KMS-11 (cell line): ENCODE measurements at regions not wholly inside any gene's neighbourhood (a gene's known extent, or its start where the extent isn't known, plus 50 kb on each side); places are given as distances from the start of the nearest gene placed in this dataset.

Source experiments
- H2AFZ ChIP-seq: fragments of 200-600 bp; sonication (generic); 2 replicates; pipeline ENCODE4 v1.6.1; 2016; ENCODE audit warnings: antibody characterized with exemption, mixed run types, low read depth
- H3K27ac ChIP-seq: fragments of 200-600 bp; sonication (generic); 2 replicates; pipeline ENCODE4 v1.6.1; 2016; ENCODE audit warnings: mild to moderate bottlenecking, mixed run types
- H3K27me3 ChIP-seq: fragments of 200-600 bp; sonication (generic); 2 replicates; pipeline ENCODE4 v1.6.1; 2017; ENCODE audit warnings: mild to moderate bottlenecking, low read depth, mixed run types, moderate library complexity; ENCODE audit not compliant: insufficient read depth
- H3K36me3 ChIP-seq: fragments of 200-600 bp; sonication (generic); 2 replicates; pipeline ENCODE4 v1.6.1; 2017; ENCODE audit warnings: mild to moderate bottlenecking, mixed run types; ENCODE audit not compliant: insufficient read depth
- H3K4me1 ChIP-seq: fragments of 200-600 bp; sonication (generic); 2 replicates; pipeline ENCODE4 v1.6.1; 2016; ENCODE audit warnings: mild to moderate bottlenecking, low read depth, mixed run types; ENCODE audit not compliant: poor library complexity, severe bottlenecking
- H3K4me2 ChIP-seq: fragments of 200-600 bp; sonication (generic); 2 replicates; pipeline ENCODE4 v1.7.0; 2016; ENCODE audit warnings: mild to moderate bottlenecking, mixed run types
- H3K4me3 ChIP-seq: fragments of 200-600 bp; sonication (generic); IDR thresholded peaks from 2 replicates; pipeline ENCODE4 v1.6.1; 2017; ENCODE audit warnings: low read depth, low read length, mixed read lengths; ENCODE audit not compliant: insufficient read depth
- H3K79me2 ChIP-seq: fragments of 200-600 bp; sonication (generic); 2 replicates; pipeline ENCODE4 v1.6.1; 2016; ENCODE audit warnings: low read depth, mixed run types; ENCODE audit not compliant: insufficient read depth
- H3K9ac ChIP-seq: fragments of 200-600 bp; sonication (generic); 2 replicates; pipeline ENCODE4 v1.6.1; 2016; ENCODE audit warnings: mild to moderate bottlenecking, mixed run types
- H4K20me1 ChIP-seq: fragments of 200-600 bp; sonication (generic); 2 replicates; pipeline ENCODE4 v1.6.1; 2016; ENCODE audit warnings: mild to moderate bottlenecking, mixed run types; ENCODE audit not compliant: insufficient read depth
- TF ChIP-seq, protein P1 (sequence below): fragments of 200-600 bp; sonication (generic); conservative IDR thresholded peaks from 2 replicates; pipeline ENCODE4 v1.6.1; 2017; ENCODE audit warnings: low read depth, mild to moderate bottlenecking, antibody characterized with exemption, low read length, moderate library complexity, mixed read lengths

DNA sequence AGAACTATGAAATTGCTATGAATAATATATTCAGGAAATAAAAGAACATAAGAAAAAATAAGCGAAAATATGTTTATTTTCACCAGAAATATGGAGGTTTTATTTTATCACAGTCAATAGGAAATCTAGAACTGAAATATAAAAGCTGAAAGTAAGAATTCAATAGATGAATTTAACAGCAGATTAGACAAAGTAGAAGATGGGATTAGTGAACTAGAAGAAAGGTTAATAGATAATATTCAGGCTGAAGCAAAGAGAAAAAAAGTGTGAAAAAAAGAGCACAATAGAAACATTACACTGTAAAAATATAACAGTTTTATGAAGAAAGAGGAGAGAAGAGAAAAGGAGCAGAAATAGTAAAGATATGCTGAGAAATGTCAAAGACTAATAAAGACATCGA lies 1152.1 kb downstream of the FAT4 start:
- H3K27ac ChIP-seq = no peak overlapping the region
- TF ChIP-seq, protein P1, sequence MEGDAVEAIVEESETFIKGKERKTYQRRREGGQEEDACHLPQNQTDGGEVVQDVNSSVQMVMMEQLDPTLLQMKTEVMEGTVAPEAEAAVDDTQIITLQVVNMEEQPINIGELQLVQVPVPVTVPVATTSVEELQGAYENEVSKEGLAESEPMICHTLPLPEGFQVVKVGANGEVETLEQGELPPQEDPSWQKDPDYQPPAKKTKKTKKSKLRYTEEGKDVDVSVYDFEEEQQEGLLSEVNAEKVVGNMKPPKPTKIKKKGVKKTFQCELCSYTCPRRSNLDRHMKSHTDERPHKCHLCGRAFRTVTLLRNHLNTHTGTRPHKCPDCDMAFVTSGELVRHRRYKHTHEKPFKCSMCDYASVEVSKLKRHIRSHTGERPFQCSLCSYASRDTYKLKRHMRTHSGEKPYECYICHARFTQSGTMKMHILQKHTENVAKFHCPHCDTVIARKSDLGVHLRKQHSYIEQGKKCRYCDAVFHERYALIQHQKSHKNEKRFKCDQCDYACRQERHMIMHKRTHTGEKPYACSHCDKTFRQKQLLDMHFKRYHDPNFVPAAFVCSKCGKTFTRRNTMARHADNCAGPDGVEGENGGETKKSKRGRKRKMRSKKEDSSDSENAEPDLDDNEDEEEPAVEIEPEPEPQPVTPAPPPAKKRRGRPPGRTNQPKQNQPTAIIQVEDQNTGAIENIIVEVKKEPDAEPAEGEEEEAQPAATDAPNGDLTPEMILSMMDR = no peak
- no peaks in the 10 kb centered on the region; the same call in 1 of the 2 replicates for H4K20me1 ChIP-seq
- H3K4me2 ChIP-seq = no peak overlapping the region
- H3K79me2 ChIP-seq = no peaks in the 10 kb centered on the region
- no peak overlapping the region for H2AFZ ChIP-seq
- no peaks in the 10 kb centered on the region for H3K36me3 ChIP-seq
- no peaks in the 10 kb centered on the region for H3K4me1 ChIP-seq
- H3K4me3 ChIP-seq = no peak overlapping the region
- no peaks in the 10 kb centered on the region for H3K27me3 ChIP-seq
- no peak overlapping the region for H3K9ac ChIP-seq

DNA sequence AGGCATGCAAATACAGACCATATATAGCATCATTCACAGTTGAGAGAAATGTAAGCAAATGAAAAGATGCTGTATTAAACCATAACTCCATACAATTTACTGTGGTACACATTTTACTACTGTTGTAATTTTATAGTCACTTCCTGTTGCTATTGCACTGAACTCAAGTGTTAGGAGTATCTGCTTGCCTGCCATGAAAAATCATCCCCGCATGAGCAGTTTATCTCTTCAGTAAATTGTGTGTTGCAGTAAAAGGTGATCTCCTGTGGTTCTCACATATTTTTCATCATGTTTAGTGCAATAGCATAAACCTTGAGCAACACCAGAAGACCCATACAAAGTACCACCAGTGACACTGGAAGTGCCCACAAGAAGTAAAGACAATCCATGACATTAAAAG lies 1153.4 kb downstream of the FAT4 start:
- H3K4me1 ChIP-seq = no peaks in the 10 kb centered on the region
- TF ChIP-seq, protein P1 = no peak
- no peaks in the 10 kb centered on the region for H3K27me3 ChIP-seq
- H3K9ac ChIP-seq = no peak overlapping the region
- H3K4me2 ChIP-seq = no peak overlapping the region
- H3K4me3 ChIP-seq = no peak overlapping the region
- H3K79me2 ChIP-seq = no peaks in the 10 kb centered on the region
- H4K20me1 ChIP-seq = no peaks in the 10 kb centered on the region; the same call in 1 of the 2 replicates
- no peak overlapping the region for H3K27ac ChIP-seq
- no peaks in the 10 kb centered on the region for H3K36me3 ChIP-seq
- no peak overlapping the region for H2AFZ ChIP-seq

DNA sequence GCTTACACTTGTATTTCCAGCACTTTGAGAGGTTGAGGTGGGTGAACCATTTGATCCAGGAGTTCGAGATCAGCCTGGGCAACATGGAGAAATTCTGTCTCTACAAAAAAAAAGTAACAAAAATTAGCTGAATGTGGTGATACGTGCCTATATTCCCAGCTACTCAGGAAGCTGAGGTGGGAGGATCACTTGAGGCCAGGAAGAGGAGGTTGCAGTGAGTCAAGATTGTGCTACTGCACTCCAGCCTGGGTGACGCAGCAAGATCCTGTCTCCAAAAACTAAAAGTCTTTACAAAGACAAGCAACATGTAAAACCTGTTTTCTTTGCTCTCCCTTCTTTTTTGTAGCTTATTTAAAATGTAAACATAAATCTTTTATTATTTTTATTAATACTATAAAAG lies 1156.1 kb downstream of the FAT4 start:
- Histone ChIP-seq H3K4me1 (no peaks in the 10 kb centered on the region), H4K20me1 (no peaks in the 10 kb centered on the region; the same call in 1 of the 2 replicates), H3K36me3 (no peaks in the 10 kb centered on the region), H2AFZ (no peak overlapping the region), H3K4me2 (no peak overlapping the region), H3K4me3 (no peak overlapping the region), H3K27ac (no peak overlapping the region), H3K79me2 (no peaks in the 10 kb centered on the region), H3K27me3 (no peaks in the 10 kb centered on the region), H3K9ac (no peak overlapping the region)
- TF ChIP-seq, protein P1 = no peak

DNA sequence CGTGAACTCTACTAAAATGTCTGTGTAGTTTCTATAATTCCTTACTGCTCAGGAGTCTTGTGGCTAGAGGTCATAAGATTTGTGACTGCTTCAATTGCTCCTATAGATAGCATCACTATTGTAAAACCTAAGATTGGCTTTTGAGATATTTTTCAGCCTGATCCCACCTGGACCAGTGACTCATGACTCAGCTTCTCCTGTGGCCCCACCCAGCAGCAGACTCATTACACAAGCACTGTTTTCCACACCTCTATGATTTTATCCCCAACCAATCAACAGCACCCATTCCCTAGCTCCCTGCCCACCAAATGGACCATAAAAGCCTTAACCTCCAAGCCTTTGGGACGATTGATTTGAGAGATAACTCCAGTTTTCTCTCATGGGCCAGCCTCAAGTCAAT lies 1157.0 kb upstream of the INTU start:
- TF ChIP-seq, protein P1 = no peak
- Histone ChIP-seq H4K20me1 (no peaks in the 10 kb centered on the region; the same call in 1 of the 2 replicates), H3K36me3 (no peaks in the 10 kb centered on the region), H2AFZ (no peak overlapping the region), H3K4me1 (no peaks in the 10 kb centered on the region), H3K4me3 (no peak overlapping the region), H3K9ac (no peak overlapping the region), H3K27me3 (no peaks in the 10 kb centered on the region), H3K79me2 (no peaks in the 10 kb centered on the region), H3K27ac (no peak overlapping the region), H3K4me2 (no peak overlapping the region)
